Astrocyte of the hippocampus (primary cell): ENCODE measurements at regions not wholly inside any gene's neighbourhood (a gene's known extent, or its start where the extent isn't known, plus 50 kb on each side); places are given as distances from the start of the nearest gene placed in this dataset.
"Not testable (repeated sequence)": the region's sequence is repeated elsewhere in the genome, so short reads cannot be mapped to it uniquely, and the experiment has no call there.

Source experiments
- DNase-seq: peaks from one replicate; pipeline ENCODE4 v3.0.0; 2011; ENCODE audit warnings: low read depth, low spot score

- DNase-seq = no peak
Measured at GRCh38 chr22:35138521-35138920, 72.6 kb downstream of the ISX start.

- DNase-seq = no peak
Measured at GRCh38 chr22:35140879-35141745, 75.2 kb downstream of the ISX start.

- no peak for DNase-seq
Measured at GRCh38 chr22:35148381-35148780, 82.4 kb downstream of the ISX start.

- DNase-seq = no peak
Measured at GRCh38 chr22:35148866-35149548, 83.0 kb downstream of the ISX start.

- DNase-seq = peak; percentile 70
Measured at GRCh38 chr22:35150183-35151107, 84.5 kb downstream of the ISX start.

- DNase-seq = no peak
Measured at GRCh38 chr22:35152316-35152715, 86.4 kb downstream of the ISX start.

- DNase-seq = peak; percentile 73
Measured at GRCh38 chr22:35154937-35155387, 89.0 kb downstream of the ISX start.

- DNase-seq = no peak
Measured at GRCh38 chr22:35155403-35156025, 89.6 kb downstream of the ISX start.

GRCh38 chr22:35156945-35157344 lies 91.0 kb downstream of the ISX start:
- no peak for DNase-seq

- DNase-seq = no peak
Measured at GRCh38 chr22:35158336-35158735, 92.4 kb downstream of the ISX start.

- no peak for DNase-seq
Measured at GRCh38 chr22:35159343-35159742, 93.4 kb downstream of the ISX start.

- no peak for DNase-seq
Measured at GRCh38 chr22:35160268-35160667, 94.3 kb downstream of the ISX start.

- not testable (repeated sequence) for DNase-seq
Measured at GRCh38 chr22:35165896-35166295, 91.4 kb upstream of the HMGXB4 start.

- DNase-seq = no peak
Measured at GRCh38 chr22:35170716-35171697, 86.3 kb upstream of the HMGXB4 start.

GRCh38 chr22:35172442-35172841 lies 84.9 kb upstream of the HMGXB4 start:
- DNase-seq = no peak

GRCh38 chr22:35173655-35174054 lies 83.6 kb upstream of the HMGXB4 start:
- DNase-seq = no peak

- no peak for DNase-seq
Measured at GRCh38 chr22:35174401-35175038, 82.8 kb upstream of the HMGXB4 start.

- DNase-seq = no peak
Measured at GRCh38 chr22:35175392-35175791, 81.9 kb upstream of the HMGXB4 start.

GRCh38 chr22:35177811-35178210 lies 79.5 kb upstream of the HMGXB4 start:
- DNase-seq = no peak

- DNase-seq = no peak
Measured at GRCh38 chr22:35178446-35178845, 78.8 kb upstream of the HMGXB4 start.
